H1 (cell line): ENCODE measurements at regions not wholly inside any gene's neighbourhood (a gene's known extent, or its start where the extent isn't known, plus 50 kb on each side); places are given as distances from the start of the nearest gene placed in this dataset.
A peak's percentile ranks its signal among the peaks of the same experiment; 100 is the strongest.

Experiments used
- CTCF ChIA-PET: fragments of 300-600 bp; sonication (Branson Sonifier 250); formaldehyde crosslinking; loops from one replicate; lab custom pipeline; 2021; ENCODE audit not compliant: partially characterized antibody; lab: Charles Lee
- POLR2A ChIA-PET: fragments of 300-600 bp; sonication (Branson Sonifier 250); formaldehyde crosslinking; loops from one replicate; lab custom pipeline; 2021; ENCODE audit warnings: inconsistent platforms; ENCODE audit not compliant: partially characterized antibody; lab: Charles Lee
- DNase-seq, 2 experiments: peaks; one replicate each; pipeline versions ENCODE4 v3.0.0 to v3.0.0-alpha.2; 2010 to 2022; ENCODE audit warnings: low spot score in 2 of 2, low read depth in 1 of 2, mixed read lengths in 1 of 2
- FAIRE-seq: peaks from 2 replicates; lab custom pipeline; 2011; peaks lifted over from hg19 to GRCh38; lab: Jason Lieb, UNC
- H2AFZ ChIP-seq: 2 replicates; pipeline ENCODE4 v1.8.1; 2012; ENCODE audit warnings: low read length, inconsistent platforms
- H2AK5ac ChIP-seq: 2 replicates; pipeline ENCODE4 v1.6.1; 2013; ENCODE audit warnings: low read depth, low read length
- H2BK120ac ChIP-seq: replicated peaks from 2 replicates; pipeline ENCODE3; 2013; ENCODE audit warnings: low read depth, low read length, inconsistent platforms
- H2BK12ac ChIP-seq: 2 replicates; pipeline ENCODE4 v1.6.1; 2013; ENCODE audit warnings: low read depth, low read length
- H2BK15ac ChIP-seq: 2 replicates; pipeline ENCODE4 v1.6.1; 2013; ENCODE audit warnings: low read length
- H2BK20ac ChIP-seq: 2 replicates; pipeline ENCODE4 v1.6.1; 2013; ENCODE audit warnings: low read length
- H2BK5ac ChIP-seq: 2 replicates; pipeline ENCODE4 v1.6.1; 2013; ENCODE audit warnings: low read depth, low read length
- H3K14ac ChIP-seq: 2 replicates; pipeline ENCODE4 v1.6.1; 2013; ENCODE audit warnings: inconsistent platforms; ENCODE audit not compliant: insufficient read length
- H3K18ac ChIP-seq: 2 replicates; pipeline ENCODE4 v1.6.1; 2013; ENCODE audit warnings: low read length; ENCODE audit errors: extremely low read depth
- H3K23ac ChIP-seq: 2 replicates; pipeline ENCODE4 v1.6.1; 2013; ENCODE audit warnings: inconsistent platforms; ENCODE audit not compliant: insufficient read length
- H3K23me2 ChIP-seq: 2 replicates; pipeline ENCODE4 v1.6.1; 2013; ENCODE audit warnings: low read depth, low read length
- H3K27ac ChIP-seq: 2 replicates; pipeline ENCODE4 v1.6.1; 2011; ENCODE audit warnings: low read depth, low read length, inconsistent platforms
- H3K27me3 ChIP-seq, 4 experiments: replicated peaks in 1 of 4; 1 replicate in 1 of 4; 2 replicates in 3 of 4; pipeline versions ENCODE4 v1.6.1 to v1.8.1; 2011 to 2013; ENCODE audit warnings: low read length in 3 of 4, mild to moderate bottlenecking in 3 of 4, inconsistent platforms in 2 of 4, mixed read lengths in 2 of 4, moderate library complexity in 1 of 4; ENCODE audit not compliant: control insufficient read depth in 3 of 4, insufficient read depth in 3 of 4; ENCODE audit errors: extremely low read depth in 1 of 4
- H3K36me3 ChIP-seq, 4 experiments: 2 replicates each; pipeline versions ENCODE4 v1.6.1 to v1.8.1; 2011 to 2013; ENCODE audit warnings: mild to moderate bottlenecking in 4 of 4, low read length in 3 of 4, moderate library complexity in 2 of 4, control low read depth in 1 of 4, inconsistent platforms in 1 of 4; ENCODE audit not compliant: insufficient read depth in 4 of 4, control insufficient read depth in 2 of 4
- H3K4ac ChIP-seq: replicated peaks from 2 replicates; pipeline ENCODE3; 2013; ENCODE audit warnings: low read length, low read depth, mixed read lengths, inconsistent platforms; ENCODE audit not compliant: insufficient read length
- H3K4me1 ChIP-seq, 4 experiments: replicated peaks in 1 of 4; 1 replicate in 1 of 4; 2 replicates in 3 of 4; pipeline versions ENCODE4 v1.6.1 to v1.8.1; 2011 to 2013; ENCODE audit warnings: low read length in 3 of 4, inconsistent platforms in 2 of 4, mixed read lengths in 1 of 4; ENCODE audit not compliant: insufficient read depth in 4 of 4, control insufficient read depth in 3 of 4
- H3K4me2 ChIP-seq, 2 experiments: 2 replicates each; pipeline versions ENCODE4 v1.6.1 to v1.8.1; 2011 to 2013; ENCODE audit warnings: low read depth in 2 of 2, low read length in 2 of 2, control low read depth in 1 of 2, inconsistent platforms in 1 of 2, mild to moderate bottlenecking in 1 of 2; ENCODE audit not compliant: insufficient read depth in 1 of 2
- H3K4me3 ChIP-seq, 4 experiments: fragments of 200-600, 300-600 bp in 1 of 4; sonication (generic), shearing (Covaris generic), sonication (Bioruptor Twin) in 1 of 4; 2 replicates each; pipeline versions ENCODE4 v1.5.1 to v1.8.1; 2011 to 2016; ENCODE audit warnings: low read length in 4 of 4, low read depth in 3 of 4, control low read depth in 2 of 4, inconsistent platforms in 2 of 4, mild to moderate bottlenecking in 2 of 4, mixed read lengths in 1 of 4, moderate library complexity in 1 of 4; ENCODE audit not compliant: insufficient read depth in 2 of 4; ENCODE audit errors: extremely low read depth in 1 of 4
- H3K56ac ChIP-seq: replicated peaks from 2 replicates; pipeline ENCODE3; 2013; ENCODE audit warnings: low read depth, mild to moderate bottlenecking, mixed read lengths, low read length, inconsistent platforms; ENCODE audit not compliant: insufficient read length
- H3K79me1 ChIP-seq: 2 replicates; pipeline ENCODE4 v1.6.1; 2013; ENCODE audit warnings: low read depth, low read length, control low read depth
- H3K79me2 ChIP-seq, 2 experiments: 2 replicates each; pipeline versions ENCODE4 v1.6.1 to v1.8.1; 2012 to 2013; ENCODE audit warnings: low read length in 2 of 2, mild to moderate bottlenecking in 2 of 2, inconsistent platforms in 1 of 2; ENCODE audit not compliant: insufficient read depth in 2 of 2, control insufficient read depth in 1 of 2
- H3K9ac ChIP-seq, 4 experiments: replicated peaks in 1 of 4; 1 replicate in 1 of 4; 2 replicates in 3 of 4; pipeline versions ENCODE4 v1.6.1 to v1.8.1; 2011 to 2013; ENCODE audit warnings: low read depth in 3 of 4, low read length in 3 of 4, control low read depth in 2 of 4, mild to moderate bottlenecking in 2 of 4, moderate library complexity in 2 of 4, inconsistent platforms in 1 of 4; ENCODE audit errors: extremely low read depth in 1 of 4
- H3K9me3 ChIP-seq, 2 experiments: 2 replicates each; pipeline versions ENCODE4 v1.6.1 to v1.8.1; 2012 to 2013; ENCODE audit warnings: mild to moderate bottlenecking in 2 of 2, moderate library complexity in 2 of 2, control low read depth in 1 of 2, inconsistent platforms in 1 of 2, low read depth in 1 of 2, low read length in 1 of 2, mixed read lengths in 1 of 2; ENCODE audit not compliant: insufficient read depth in 2 of 2
- H4K20me1 ChIP-seq, 2 experiments: replicated peaks in 1 of 2; 2 replicates each; pipeline versions ENCODE3 to v1.8.1; 2011 to 2013; ENCODE audit warnings: inconsistent platforms in 2 of 2, low read length in 2 of 2, mild to moderate bottlenecking in 1 of 2; ENCODE audit not compliant: insufficient read depth in 2 of 2, control insufficient read depth in 1 of 2
- H4K5ac ChIP-seq: 2 replicates; pipeline ENCODE4 v1.6.1; 2013; ENCODE audit warnings: low read length, low read depth, mixed read lengths, inconsistent platforms; ENCODE audit not compliant: insufficient read length
- H4K8ac ChIP-seq: 2 replicates; pipeline ENCODE4 v1.8.0; 2013; ENCODE audit warnings: mild to moderate bottlenecking, moderate library complexity, low read length, inconsistent platforms; ENCODE audit not compliant: insufficient read depth; ENCODE audit errors: extremely low read depth
- H4K91ac ChIP-seq: replicated peaks from 2 replicates; pipeline ENCODE3; 2013; ENCODE audit warnings: low read length, mixed read lengths, inconsistent platforms; ENCODE audit not compliant: insufficient read length
- ASH2L ChIP-seq: fragments of 200-600, 300-600 bp; sonication (generic); IDR thresholded peaks from one replicate; pipeline ENCODE4 v1.7.1; 2017; ENCODE audit warnings: low read length
- BCL11A ChIP-seq, 2 experiments: IDR thresholded peaks; one replicate each; pipeline ENCODE4 v1.6.1; 2011; ENCODE audit warnings: low read depth in 2 of 2, low read length in 2 of 2, mild to moderate bottlenecking in 2 of 2
- CHD2 ChIP-seq: IDR thresholded peaks from 2 replicates; pipeline ENCODE4 v1.6.1; 2012; ENCODE audit warnings: low read length, improper control_type of control experiment
- EZH2 ChIP-seq: fragments of 200-600 bp; sonication (generic); IDR thresholded peaks from 2 replicates; pipeline ENCODE4 v1.7.1; 2012; ENCODE audit warnings: low read depth, mild to moderate bottlenecking, moderate library complexity, low read length, inconsistent platforms; ENCODE audit not compliant: severe bottlenecking
- NANOG ChIP-seq: IDR thresholded peaks from 2 replicates; pipeline ENCODE4 v1.6.1; 2011; ENCODE audit warnings: low read length, low read depth, mild to moderate bottlenecking, inconsistent platforms; ENCODE audit not compliant: insufficient read depth, poor library complexity, severe bottlenecking
- SIX5 ChIP-seq: IDR thresholded peaks from 2 replicates; pipeline ENCODE4 v1.6.1; 2011; ENCODE audit warnings: mild to moderate bottlenecking, low read depth, low read length
- TCF12 ChIP-seq: IDR thresholded peaks from 2 replicates; pipeline ENCODE4 v1.6.1; 2011; ENCODE audit warnings: low read depth, mild to moderate bottlenecking, low read length
- WGBS, 2 experiments: shearing (Covaris generic) in 1 of 2; methylation state at CpG; one replicate each; pipeline versions ENCODE4 v1.1.6 to v1.1.7; 2013 to 2015; ENCODE audit warnings: low lambda C conversion rate in 2 of 2, mixed read lengths in 2 of 2, inconsistent platforms in 1 of 2, low coverage in 1 of 2, missing lambda C conversion rate in 1 of 2; ENCODE audit not compliant: insufficient replicate concordance in 2 of 2, insufficient coverage in 1 of 2, insufficient read length in 1 of 2; ENCODE audit errors: extremely low coverage in 1 of 2, missing lambda C conversion rate in 1 of 2; 5-methylcytosine and 5-hydroxymethylcytosine counted together
- TF ChIP-seq, protein P1 (sequence below): IDR thresholded peaks from 2 replicates; pipeline ENCODE4 v1.6.1; 2012; ENCODE audit warnings: inconsistent platforms

GRCh38 chr10:2866569-2866968, 200.8 kb upstream of the PFKP start:
- CTCF ChIA-PET: no interaction called here
- no peak overlapping the region for H2BK5ac ChIP-seq
- no peaks in the 10 kb centered on the region for H3K79me2 ChIP-seq
- peak overlapping the region; percentile 2 to 15; a peak in 1 of 4 replicates for H3K4me2 ChIP-seq
- H2BK15ac ChIP-seq: no peak overlapping the region
- no peak overlapping the region for H3K23ac ChIP-seq
- H3K27ac ChIP-seq: no peak overlapping the region
- DNase-seq: peak in 1 of 2 experiments; percentile 13
- FAIRE-seq: no peak
- no peak overlapping the region for H2BK20ac ChIP-seq
- H4K91ac ChIP-seq: no peak overlapping the region
- no peaks in the 10 kb centered on the region for H3K79me1 ChIP-seq
- H3K9ac ChIP-seq: no peak overlapping the region
- H3K27me3 ChIP-seq: no peaks in the 10 kb centered on the region
- no peak overlapping the region for H4K5ac ChIP-seq
- no peaks in the 10 kb centered on the region for H3K23me2 ChIP-seq
- no peak overlapping the region for H3K14ac ChIP-seq
- H2BK12ac ChIP-seq: no peak overlapping the region
- H3K36me3 ChIP-seq: no peaks in the 10 kb centered on the region
- H2AFZ ChIP-seq: no peak overlapping the region
- 60% methylated on average over 5 of the region's 5 CpGs; no CpG with 5 or more reads in 1 of the 2 experiments for WGBS, 2 experiments
- H3K4me3 ChIP-seq: no peak overlapping the region; a peak in 1 of 8 replicates
- H3K4me1 ChIP-seq: peaks cover 0 to 8% (median 3%) of the 10 kb centered on the region in 4 experiments; a peak in 3 of 7 replicates
- H3K4ac ChIP-seq: no peak overlapping the region
- H4K8ac ChIP-seq: no peak overlapping the region
- no peak overlapping the region for H2AK5ac ChIP-seq
- no peak overlapping the region for H3K56ac ChIP-seq
- H2BK120ac ChIP-seq: no peak overlapping the region
- POLR2A ChIA-PET: no interaction called here
- TF ChIP-seq, protein P1, sequence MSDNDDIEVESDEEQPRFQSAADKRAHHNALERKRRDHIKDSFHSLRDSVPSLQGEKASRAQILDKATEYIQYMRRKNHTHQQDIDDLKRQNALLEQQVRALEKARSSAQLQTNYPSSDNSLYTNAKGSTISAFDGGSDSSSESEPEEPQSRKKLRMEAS: peak; percentile 41; the same call in 1 of the 2 replicates
- TF ChIP-seq ASH2L: no peak
- TF ChIP-seq SIX5: no peak
- no peak for TF ChIP-seq CHD2
- TF ChIP-seq TCF12: no peak
- TF ChIP-seq EZH2: no peak
- peak in 1 of 2 experiments; percentile 4 for TF ChIP-seq BCL11A (IDR thresholded peaks at IDR 0.05; ENCODE audit: low read depth in 2 of 2, low read length in 2 of 2)
- TF ChIP-seq NANOG: peak; percentile 80
- H4K20me1 ChIP-seq: no peaks in the 10 kb centered on the region
- H3K18ac ChIP-seq: no peak overlapping the region
- peaks cover under 1 to 8% of the 10 kb centered on the region in 2 experiments; a peak in 1 of 4 replicates for H3K9me3 ChIP-seq
